OCI-LY1 (cell line): ENCODE measurements at regions not wholly inside any gene's neighbourhood (a gene's known extent, or its start where the extent isn't known, plus 50 kb on each side); places are given as distances from the start of the nearest gene placed in this dataset.

ENCODE experiments used
- CTCF ChIP-seq: fragments of 200-600 bp; sonication (generic), shearing (Covaris generic); IDR thresholded peaks from 2 replicates; pipeline ENCODE4 v1.5.1; 2017; ENCODE audit warnings: mild to moderate bottlenecking, antibody characterized with exemption, low read length, moderate library complexity, mixed read lengths
- EZH2 ChIP-seq: fragments of 200-600 bp; sonication (generic), shearing (Covaris generic); IDR thresholded peaks from 2 replicates; pipeline ENCODE4 v1.8.0; 2017; ENCODE audit warnings: borderline replicate concordance, mixed run types, mild to moderate bottlenecking, antibody characterized with exemption, low read length, moderate library complexity, mixed read lengths

- TF ChIP-seq EZH2, result no peak
- TF ChIP-seq CTCF, result no peak
Measured at GRCh38 chr14:25180221-25180620, 130.3 kb upstream of the STXBP6 start.
